ENCODE measurements at regions not wholly inside any gene's neighbourhood (a gene's known extent, or its start where the extent isn't known, plus 50 kb on each side); places are given as distances from the start of the nearest gene placed in this dataset.

- 91% methylated on average over 6 of the region's 6 CpGs for WGBS (ENCODE audit: low lambda C conversion rate, missing lambda C conversion rate)
- H3K9me3 ChIP-seq (ENCODE audit: low read depth) = no peaks in the 10 kb centered on the region
- H3K4me2 ChIP-seq = no peak overlapping the region
- TF ChIP-seq EZH2 (IDR thresholded peaks at IDR 0.05; ENCODE audit: borderline replicate concordance) (no peak), EZH2phosphoT487 (IDR thresholded peaks at IDR 0.05; ENCODE audit: low read depth, severe bottlenecking, unreplicated experiment) (no peak)
- TF ChIP-seq, protein P1, sequence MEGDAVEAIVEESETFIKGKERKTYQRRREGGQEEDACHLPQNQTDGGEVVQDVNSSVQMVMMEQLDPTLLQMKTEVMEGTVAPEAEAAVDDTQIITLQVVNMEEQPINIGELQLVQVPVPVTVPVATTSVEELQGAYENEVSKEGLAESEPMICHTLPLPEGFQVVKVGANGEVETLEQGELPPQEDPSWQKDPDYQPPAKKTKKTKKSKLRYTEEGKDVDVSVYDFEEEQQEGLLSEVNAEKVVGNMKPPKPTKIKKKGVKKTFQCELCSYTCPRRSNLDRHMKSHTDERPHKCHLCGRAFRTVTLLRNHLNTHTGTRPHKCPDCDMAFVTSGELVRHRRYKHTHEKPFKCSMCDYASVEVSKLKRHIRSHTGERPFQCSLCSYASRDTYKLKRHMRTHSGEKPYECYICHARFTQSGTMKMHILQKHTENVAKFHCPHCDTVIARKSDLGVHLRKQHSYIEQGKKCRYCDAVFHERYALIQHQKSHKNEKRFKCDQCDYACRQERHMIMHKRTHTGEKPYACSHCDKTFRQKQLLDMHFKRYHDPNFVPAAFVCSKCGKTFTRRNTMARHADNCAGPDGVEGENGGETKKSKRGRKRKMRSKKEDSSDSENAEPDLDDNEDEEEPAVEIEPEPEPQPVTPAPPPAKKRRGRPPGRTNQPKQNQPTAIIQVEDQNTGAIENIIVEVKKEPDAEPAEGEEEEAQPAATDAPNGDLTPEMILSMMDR (IDR thresholded peaks at IDR 0.05; ENCODE audit: poor library complexity) = no peak
- H3K4me3 ChIP-seq = no peak overlapping the region
- H3K9me2 ChIP-seq (replicated peaks; ENCODE audit: insufficient read depth) = no peaks in the 10 kb centered on the region
- H2AFZ ChIP-seq = no peak overlapping the region
- no peak overlapping the region for H3K27ac ChIP-seq
- no peaks in the 10 kb centered on the region for H3K36me3 ChIP-seq (replicated peaks; ENCODE audit: insufficient read depth, low read depth)
- no peak for DNase-seq (ENCODE audit: low spot score)
- H4K20me1 ChIP-seq (ENCODE audit: insufficient read depth, poor library complexity, severe bottlenecking) = no peaks in the 10 kb centered on the region
- H3K4me1 ChIP-seq (ENCODE audit: insufficient read depth) = peaks cover 3% of the 10 kb centered on the region
- H3K79me2 ChIP-seq = no peaks in the 10 kb centered on the region
- H3K27me3 ChIP-seq = no peaks in the 10 kb centered on the region
These were observed 224.8 kb upstream of the RREB1 start for GRCh38 chr6:6883011-6883410.

- Histone ChIP-seq H3K9me2 (replicated peaks; ENCODE audit: insufficient read depth) (no peaks in the 10 kb centered on the region), H3K4me1 (ENCODE audit: insufficient read depth) (peaks cover 3% of the 10 kb centered on the region), H3K4me3 (no peak overlapping the region), H3K9me3 (ENCODE audit: low read depth) (no peaks in the 10 kb centered on the region), H3K27ac (no peak overlapping the region), H3K4me2 (no peak overlapping the region), H3K36me3 (replicated peaks; ENCODE audit: insufficient read depth, low read depth) (no peaks in the 10 kb centered on the region), H3K79me2 (no peaks in the 10 kb centered on the region), H3K27me3 (no peaks in the 10 kb centered on the region), H2AFZ (no peak overlapping the region), H4K20me1 (ENCODE audit: insufficient read depth, poor library complexity, severe bottlenecking) (no peaks in the 10 kb centered on the region)
- TF ChIP-seq, protein P1 (IDR thresholded peaks at IDR 0.05; ENCODE audit: poor library complexity) = no peak
- TF ChIP-seq EZH2 (IDR thresholded peaks at IDR 0.05; ENCODE audit: borderline replicate concordance) = no peak
- no peak for TF ChIP-seq EZH2phosphoT487 (IDR thresholded peaks at IDR 0.05; ENCODE audit: low read depth, severe bottlenecking, unreplicated experiment)
- no peak for DNase-seq (ENCODE audit: low spot score)
- 44% methylated on average over 2 of the region's 2 CpGs for WGBS (ENCODE audit: low lambda C conversion rate, missing lambda C conversion rate)
These were observed 223.6 kb upstream of the RREB1 start for GRCh38 chr6:6884193-6884627.

DNA sequence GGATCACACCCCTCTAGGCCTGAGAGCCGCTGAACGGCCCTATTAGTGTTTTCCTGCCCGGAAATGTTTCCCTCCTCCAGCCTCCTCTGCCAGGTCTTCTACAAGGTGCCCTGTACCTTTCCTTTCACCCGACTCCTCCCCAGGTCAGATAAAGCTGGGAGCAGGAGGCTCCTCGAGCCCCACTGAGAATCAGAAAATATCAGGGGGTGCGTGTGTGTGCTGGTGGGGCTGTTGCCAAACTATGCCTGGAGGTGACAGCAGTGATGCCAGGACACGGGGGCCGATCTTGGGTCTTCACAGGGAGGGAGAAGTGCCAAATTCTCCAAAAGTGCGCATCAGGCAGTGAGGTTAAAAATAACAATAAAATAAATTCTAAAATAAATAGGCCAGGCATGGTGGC lies 222.8 kb upstream of the RREB1 start:
- Histone ChIP-seq H3K79me2 (no peaks in the 10 kb centered on the region), H4K20me1 (ENCODE audit: insufficient read depth, poor library complexity, severe bottlenecking) (no peaks in the 10 kb centered on the region), H3K27me3 (no peaks in the 10 kb centered on the region), H3K4me3 (no peak overlapping the region), H3K27ac (no peak overlapping the region), H3K9me3 (ENCODE audit: low read depth) (no peaks in the 10 kb centered on the region), H3K4me2 (no peak overlapping the region), H3K4me1 (ENCODE audit: insufficient read depth) (peaks cover 3% of the 10 kb centered on the region), H3K9me2 (replicated peaks; ENCODE audit: insufficient read depth) (no peaks in the 10 kb centered on the region), H3K36me3 (replicated peaks; ENCODE audit: insufficient read depth, low read depth) (no peaks in the 10 kb centered on the region), H2AFZ (no peak overlapping the region)
- no peak for DNase-seq (ENCODE audit: low spot score)
- TF ChIP-seq, protein P1 (IDR thresholded peaks at IDR 0.05; ENCODE audit: poor library complexity) = no peak
- TF ChIP-seq EZH2phosphoT487 (IDR thresholded peaks at IDR 0.05; ENCODE audit: low read depth, severe bottlenecking, unreplicated experiment) (no peak), EZH2 (IDR thresholded peaks at IDR 0.05; ENCODE audit: borderline replicate concordance) (no peak)
- WGBS (ENCODE audit: low lambda C conversion rate, missing lambda C conversion rate) = 90% methylated on average over 9 of the region's 9 CpGs
